ENCODE measurements at regions not wholly inside any gene's neighbourhood (a gene's known extent, or its start where the extent isn't known, plus 50 kb on each side); places are given as distances from the start of the nearest gene placed in this dataset.

GRCh38 chr5:82931110-82931509 lies 146.1 kb downstream of the TMEM167A start:
- Histone ChIP-seq H3K36me3 (ENCODE audit: control insufficient read depth, insufficient read depth, low read length) (no peaks in the 10 kb centered on the region), H3K79me2 (no peaks in the 10 kb centered on the region), H2AFZ (no peak overlapping the region), H3K9ac (no peak overlapping the region), H3K27me3 (ENCODE audit: control insufficient read depth, insufficient read depth, low read length) (no peaks in the 10 kb centered on the region), H3K27ac (no peak overlapping the region), H3K9me3 (ENCODE audit: control insufficient read depth, low read length) (no peaks in the 10 kb centered on the region), H3K4me3 (ENCODE audit: low read depth, low read length) (no peak overlapping the region), H3K4me1 (no peaks in the 10 kb centered on the region), H3K4me2 (ENCODE audit: low read length) (no peak overlapping the region)
- no peak for TF ChIP-seq CTCF (IDR thresholded peaks at IDR 0.05)

- Histone ChIP-seq H3K9me3 (ENCODE audit: control insufficient read depth, low read length) (no peaks in the 10 kb centered on the region), H3K27me3 (ENCODE audit: control insufficient read depth, insufficient read depth, low read length) (no peaks in the 10 kb centered on the region), H3K4me3 (ENCODE audit: low read depth, low read length) (no peak overlapping the region), H3K4me1 (no peaks in the 10 kb centered on the region), H2AFZ (no peak overlapping the region), H3K9ac (no peak overlapping the region), H3K27ac (no peak overlapping the region), H3K79me2 (no peaks in the 10 kb centered on the region), H3K4me2 (ENCODE audit: low read length) (no peak overlapping the region), H3K36me3 (ENCODE audit: control insufficient read depth, insufficient read depth, low read length) (no peaks in the 10 kb centered on the region)
- no peak for TF ChIP-seq CTCF (IDR thresholded peaks at IDR 0.05)
Measured at GRCh38 chr5:82925061-82925411, 152.2 kb downstream of the TMEM167A start.

- H3K9ac ChIP-seq, result no peak overlapping the region
- H3K9me3 ChIP-seq (ENCODE audit: control insufficient read depth, low read length), result no peaks in the 10 kb centered on the region
- no peak overlapping the region for H3K4me3 ChIP-seq (ENCODE audit: low read depth, low read length)
- H3K79me2 ChIP-seq, result no peaks in the 10 kb centered on the region
- H2AFZ ChIP-seq, result no peak overlapping the region
- no peak overlapping the region for H3K27ac ChIP-seq
- H3K4me1 ChIP-seq, result no peaks in the 10 kb centered on the region
- no peaks in the 10 kb centered on the region for H3K36me3 ChIP-seq (ENCODE audit: control insufficient read depth, insufficient read depth, low read length)
- no peak overlapping the region for H3K4me2 ChIP-seq (ENCODE audit: low read length)
- H3K27me3 ChIP-seq (ENCODE audit: control insufficient read depth, insufficient read depth, low read length), result no peaks in the 10 kb centered on the region
- no peak for TF ChIP-seq CTCF (IDR thresholded peaks at IDR 0.05)
Measured at GRCh38 chr5:82924226-82925060, 152.8 kb downstream of the TMEM167A start.

- H3K4me3 ChIP-seq (ENCODE audit: low read depth, low read length), result no peak overlapping the region
- no peak for TF ChIP-seq CTCF (IDR thresholded peaks at IDR 0.05)
- no peak overlapping the region for H3K9ac ChIP-seq
- no peaks in the 10 kb centered on the region for H3K9me3 ChIP-seq (ENCODE audit: control insufficient read depth, low read length)
- H3K79me2 ChIP-seq, result no peaks in the 10 kb centered on the region
- no peaks in the 10 kb centered on the region for H3K4me1 ChIP-seq
- no peak overlapping the region for H3K4me2 ChIP-seq (ENCODE audit: low read length)
- no peaks in the 10 kb centered on the region for H3K27me3 ChIP-seq (ENCODE audit: control insufficient read depth, insufficient read depth, low read length)
- H3K36me3 ChIP-seq (ENCODE audit: control insufficient read depth, insufficient read depth, low read length), result no peaks in the 10 kb centered on the region
- H2AFZ ChIP-seq, result no peak overlapping the region
- H3K27ac ChIP-seq, result no peak overlapping the region
Measured at GRCh38 chr5:82922086-82922734, 155.0 kb downstream of the TMEM167A start.

Measured in parathyroid adenoma (tissue), 2 donors.